SK-MEL-5 (cell line): ENCODE measurements at regions not wholly inside any gene's neighbourhood (a gene's known extent, or its start where the extent isn't known, plus 50 kb on each side); places are given as distances from the start of the nearest gene placed in this dataset.

Experiments used
- DNase-seq: peaks from one replicate; pipeline ENCODE4 v3.0.0-alpha.2; 2016; ENCODE audit warnings: low read depth, low spot score
- in situ Hi-C: cut with HindIII; loops from 2 replicates; pipeline ENCODE4 v1.10.0; 2016; ENCODE audit warnings: low sequenced_read_pairs, high pct_unique_total_duplicates, low pct_unique_long_range_greater_than_20kb

- in situ Hi-C loops: no loop called here
- no peak for DNase-seq
These were observed 918.1 kb upstream of the TMPRSS15 start for GRCh38 chr21:19321688-19322087.

- in situ Hi-C loops: no loop called here
- peak; percentile 1 for DNase-seq
These were observed 918.8 kb upstream of the TMPRSS15 start for GRCh38 chr21:19322360-19322759.

- in situ Hi-C loops: no loop called here
- no peak for DNase-seq
These were observed 923.1 kb upstream of the TMPRSS15 start for GRCh38 chr21:19326531-19327319.

- in situ Hi-C loops: no loop called here
These were observed 925.4 kb upstream of the TMPRSS15 start for GRCh38 chr21:19328954-19329353.

DNA sequence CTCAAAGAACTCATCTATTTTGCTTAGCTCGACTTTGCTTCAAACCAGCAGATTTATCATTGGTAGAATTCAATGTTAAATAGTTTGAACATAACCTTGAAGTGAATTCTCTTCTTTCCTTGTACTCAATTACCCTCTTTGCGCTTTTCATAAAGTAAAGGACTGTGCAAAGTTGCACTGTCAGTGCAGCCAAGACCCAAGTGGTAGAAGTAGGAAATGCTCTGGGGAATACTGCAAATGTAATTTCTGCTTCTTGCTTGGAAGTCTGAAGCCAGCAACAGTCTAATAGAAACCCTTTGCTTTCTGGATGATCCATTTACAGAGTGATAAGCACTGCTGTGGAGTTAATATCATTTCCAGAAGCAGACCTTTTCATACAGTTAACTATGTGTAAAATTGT, 936.7 kb upstream of the TMPRSS15 start:
- in situ Hi-C loops: no loop called here
- DNase-seq: no peak

More at GRCh38 chr21:19328954-19329353, 925.4 kb upstream of the TMPRSS15 start:
- DNase-seq: no peak

DNA sequence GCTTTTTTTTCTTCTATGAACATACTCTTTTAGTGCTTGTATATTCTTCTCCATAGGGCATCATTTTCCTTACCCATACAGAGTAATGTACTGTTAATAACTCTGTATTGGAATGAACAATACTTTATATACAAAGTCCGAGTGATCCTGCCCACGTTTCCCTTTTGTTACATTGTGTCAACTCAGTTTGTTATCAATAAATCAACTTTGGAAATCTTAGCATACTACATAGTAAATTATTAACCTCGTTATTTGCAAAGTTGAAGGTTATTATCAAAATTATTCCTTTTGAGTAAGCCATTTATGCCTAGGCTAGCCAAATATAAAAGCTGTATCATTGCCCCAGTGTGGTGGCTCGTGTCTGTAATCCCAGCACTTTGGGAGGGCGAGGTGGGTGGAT, 937.4 kb upstream of the TMPRSS15 start:
- no peak for DNase-seq
- in situ Hi-C loops: no loop called here

- in situ Hi-C loops: no loop called here
- no peak for DNase-seq
These were observed 940.1 kb upstream of the TMPRSS15 start for GRCh38 chr21:19343711-19344110.

DNA sequence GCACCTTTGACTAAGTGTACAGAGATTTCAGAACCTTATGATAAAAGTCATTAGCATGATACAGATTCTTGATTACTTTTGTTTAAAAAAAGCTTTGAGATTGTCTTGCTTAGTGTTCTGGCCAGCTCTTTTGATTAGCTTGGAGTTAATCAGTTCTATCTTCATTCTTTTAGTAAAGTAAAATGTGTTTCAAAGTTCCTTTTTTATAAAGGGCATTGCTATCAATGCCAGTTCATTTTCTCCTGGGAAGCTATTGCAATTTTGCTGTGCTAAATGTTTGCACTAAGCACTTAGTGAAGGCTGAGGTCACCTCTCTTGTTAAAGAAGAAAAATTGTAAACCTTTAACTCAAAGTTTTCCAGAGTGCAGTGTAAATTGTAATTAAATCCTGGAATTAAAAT, 946.7 kb upstream of the TMPRSS15 start:
- DNase-seq: no peak
- in situ Hi-C loops: no loop called here

- no peak for DNase-seq
- in situ Hi-C loops: no loop called here
These were observed 949.7 kb upstream of the TMPRSS15 start for GRCh38 chr21:19353256-19353655.

DNA sequence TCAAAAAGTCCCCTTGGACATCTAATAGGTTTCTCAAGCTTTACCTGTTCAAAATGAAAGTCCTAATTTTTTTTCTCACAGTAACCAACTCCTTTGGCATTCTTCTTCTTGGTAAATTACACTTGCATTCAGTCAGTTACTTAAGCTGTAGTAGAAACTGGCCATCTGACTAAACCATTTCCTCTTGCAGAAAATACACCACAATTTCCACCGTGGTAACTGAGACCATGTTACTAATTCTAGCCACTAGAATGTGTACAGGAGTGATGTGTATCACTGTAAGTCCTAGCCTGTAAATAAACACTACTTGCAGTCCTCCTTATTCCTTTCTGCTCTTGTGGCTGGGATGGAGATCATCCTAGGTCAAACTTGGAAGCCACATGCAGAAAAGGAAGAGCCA, 965.4 kb upstream of the TMPRSS15 start:
- no peak for DNase-seq
- in situ Hi-C loops: no loop called here

DNA sequence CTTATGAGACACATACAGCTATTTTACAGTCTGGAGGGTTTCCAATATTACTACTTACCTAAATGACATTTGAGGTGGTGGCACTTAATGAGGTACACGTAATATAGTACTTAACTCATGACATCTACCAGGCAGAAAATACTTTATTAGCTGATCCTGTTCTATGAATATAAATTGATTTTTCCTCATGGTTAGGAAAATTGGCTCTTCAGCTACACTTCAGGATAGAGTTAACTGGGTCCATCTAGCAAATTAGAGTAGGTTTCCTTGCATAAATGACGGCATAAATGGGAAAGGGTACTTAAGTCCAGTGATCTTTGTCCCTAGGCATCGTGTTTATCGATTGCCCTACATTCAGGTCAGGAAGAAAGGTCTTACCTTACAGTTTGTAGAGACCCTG, 988.8 kb upstream of the TMPRSS15 start:
- DNase-seq: no peak
- in situ Hi-C loops: no loop called here

- in situ Hi-C loops: no loop called here
- no peak for DNase-seq
These were observed 996.7 kb upstream of the TMPRSS15 start for GRCh38 chr21:19400223-19400770.

GRCh38 chr21:19402870-19403269, 999.3 kb upstream of the TMPRSS15 start:
- no peak for DNase-seq
- in situ Hi-C loops: no loop called here

DNA sequence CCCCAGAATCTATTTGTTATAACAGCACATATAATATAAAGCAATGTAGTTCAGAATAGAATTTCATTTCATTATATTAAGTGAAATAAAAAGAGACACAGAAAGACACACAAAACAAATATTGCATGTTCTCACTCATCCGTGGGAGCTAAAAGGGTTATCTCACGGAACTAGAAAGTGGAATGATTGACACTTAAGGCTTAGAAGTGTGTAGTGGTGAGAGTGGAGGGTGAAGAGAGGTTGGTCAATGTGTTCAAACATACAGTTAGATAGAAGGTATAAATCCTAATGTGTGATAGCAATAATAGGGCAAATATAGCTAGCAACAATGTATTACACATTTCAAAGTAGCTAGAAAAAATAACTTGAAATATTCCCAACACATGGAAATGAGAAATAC, 1001.7 kb upstream of the TMPRSS15 start:
- DNase-seq: no peak
- in situ Hi-C loops: no loop called here

- in situ Hi-C loops: no loop called here
- no peak for DNase-seq
These were observed 1017.0 kb upstream of the TMPRSS15 start for GRCh38 chr21:19420565-19420964.

GRCh38 chr21:19433623-19434022, 1030.0 kb upstream of the TMPRSS15 start:
- in situ Hi-C loops: no loop called here
- DNase-seq: no peak

GRCh38 chr21:19440792-19441655, 1037.4 kb upstream of the TMPRSS15 start:
- in situ Hi-C loops: no loop called here

GRCh38 chr21:19458295-19458694, 1054.7 kb upstream of the TMPRSS15 start:
- no peak for DNase-seq
- in situ Hi-C loops: no loop called here

More at GRCh38 chr21:19440792-19441655, 1037.4 kb upstream of the TMPRSS15 start:
- DNase-seq: no peak
